H1 (cell line): ENCODE measurements at regions not wholly inside any gene's neighbourhood (a gene's known extent, or its start where the extent isn't known, plus 50 kb on each side); places are given as distances from the start of the nearest gene placed in this dataset.

ENCODE experiments used
- CTCF ChIA-PET: fragments of 300-600 bp; sonication (Branson Sonifier 250); formaldehyde crosslinking; loops from one replicate; lab custom pipeline; 2021; ENCODE audit not compliant: partially characterized antibody; lab: Charles Lee
- POLR2A ChIA-PET: fragments of 300-600 bp; sonication (Branson Sonifier 250); formaldehyde crosslinking; loops from one replicate; lab custom pipeline; 2021; ENCODE audit warnings: inconsistent platforms; ENCODE audit not compliant: partially characterized antibody; lab: Charles Lee
- DNase-seq, 2 experiments: peaks; one replicate each; pipeline versions ENCODE4 v3.0.0 to v3.0.0-alpha.2; 2010 to 2022; ENCODE audit warnings: low spot score in 2 of 2, low read depth in 1 of 2, mixed read lengths in 1 of 2
- FAIRE-seq: peaks from 2 replicates; lab custom pipeline; 2011; peaks lifted over from hg19 to GRCh38; lab: Jason Lieb, UNC
- H2AFZ ChIP-seq: 2 replicates; pipeline ENCODE4 v1.8.1; 2012; ENCODE audit warnings: low read length, inconsistent platforms
- H2AK5ac ChIP-seq: 2 replicates; pipeline ENCODE4 v1.6.1; 2013; ENCODE audit warnings: low read depth, low read length
- H2BK120ac ChIP-seq: replicated peaks from 2 replicates; pipeline ENCODE3; 2013; ENCODE audit warnings: low read depth, low read length, inconsistent platforms
- H2BK12ac ChIP-seq: 2 replicates; pipeline ENCODE4 v1.6.1; 2013; ENCODE audit warnings: low read depth, low read length
- H2BK15ac ChIP-seq: 2 replicates; pipeline ENCODE4 v1.6.1; 2013; ENCODE audit warnings: low read length
- H2BK20ac ChIP-seq: 2 replicates; pipeline ENCODE4 v1.6.1; 2013; ENCODE audit warnings: low read length
- H2BK5ac ChIP-seq: 2 replicates; pipeline ENCODE4 v1.6.1; 2013; ENCODE audit warnings: low read depth, low read length
- H3K14ac ChIP-seq: 2 replicates; pipeline ENCODE4 v1.6.1; 2013; ENCODE audit warnings: inconsistent platforms; ENCODE audit not compliant: insufficient read length
- H3K18ac ChIP-seq: 2 replicates; pipeline ENCODE4 v1.6.1; 2013; ENCODE audit warnings: low read length; ENCODE audit errors: extremely low read depth
- H3K23ac ChIP-seq: 2 replicates; pipeline ENCODE4 v1.6.1; 2013; ENCODE audit warnings: inconsistent platforms; ENCODE audit not compliant: insufficient read length
- H3K23me2 ChIP-seq: 2 replicates; pipeline ENCODE4 v1.6.1; 2013; ENCODE audit warnings: low read depth, low read length
- H3K27ac ChIP-seq: 2 replicates; pipeline ENCODE4 v1.6.1; 2011; ENCODE audit warnings: low read depth, low read length, inconsistent platforms
- H3K27me3 ChIP-seq, 4 experiments: replicated peaks in 1 of 4; 1 replicate in 1 of 4; 2 replicates in 3 of 4; pipeline versions ENCODE4 v1.6.1 to v1.8.1; 2011 to 2013; ENCODE audit warnings: low read length in 3 of 4, mild to moderate bottlenecking in 3 of 4, inconsistent platforms in 2 of 4, mixed read lengths in 2 of 4, moderate library complexity in 1 of 4; ENCODE audit not compliant: control insufficient read depth in 3 of 4, insufficient read depth in 3 of 4; ENCODE audit errors: extremely low read depth in 1 of 4
- H3K36me3 ChIP-seq, 4 experiments: 2 replicates each; pipeline versions ENCODE4 v1.6.1 to v1.8.1; 2011 to 2013; ENCODE audit warnings: mild to moderate bottlenecking in 4 of 4, low read length in 3 of 4, moderate library complexity in 2 of 4, control low read depth in 1 of 4, inconsistent platforms in 1 of 4; ENCODE audit not compliant: insufficient read depth in 4 of 4, control insufficient read depth in 2 of 4
- H3K4ac ChIP-seq: replicated peaks from 2 replicates; pipeline ENCODE3; 2013; ENCODE audit warnings: low read length, low read depth, mixed read lengths, inconsistent platforms; ENCODE audit not compliant: insufficient read length
- H3K4me1 ChIP-seq, 4 experiments: replicated peaks in 1 of 4; 1 replicate in 1 of 4; 2 replicates in 3 of 4; pipeline versions ENCODE4 v1.6.1 to v1.8.1; 2011 to 2013; ENCODE audit warnings: low read length in 3 of 4, inconsistent platforms in 2 of 4, mixed read lengths in 1 of 4; ENCODE audit not compliant: insufficient read depth in 4 of 4, control insufficient read depth in 3 of 4
- H3K4me2 ChIP-seq, 2 experiments: 2 replicates each; pipeline versions ENCODE4 v1.6.1 to v1.8.1; 2011 to 2013; ENCODE audit warnings: low read depth in 2 of 2, low read length in 2 of 2, control low read depth in 1 of 2, inconsistent platforms in 1 of 2, mild to moderate bottlenecking in 1 of 2; ENCODE audit not compliant: insufficient read depth in 1 of 2
- H3K4me3 ChIP-seq, 4 experiments: fragments of 200-600, 300-600 bp in 1 of 4; sonication (generic), shearing (Covaris generic), sonication (Bioruptor Twin) in 1 of 4; 2 replicates each; pipeline versions ENCODE4 v1.5.1 to v1.8.1; 2011 to 2016; ENCODE audit warnings: low read length in 4 of 4, low read depth in 3 of 4, control low read depth in 2 of 4, inconsistent platforms in 2 of 4, mild to moderate bottlenecking in 2 of 4, mixed read lengths in 1 of 4, moderate library complexity in 1 of 4; ENCODE audit not compliant: insufficient read depth in 2 of 4; ENCODE audit errors: extremely low read depth in 1 of 4
- H3K56ac ChIP-seq: replicated peaks from 2 replicates; pipeline ENCODE3; 2013; ENCODE audit warnings: low read depth, mild to moderate bottlenecking, mixed read lengths, low read length, inconsistent platforms; ENCODE audit not compliant: insufficient read length
- H3K79me1 ChIP-seq: 2 replicates; pipeline ENCODE4 v1.6.1; 2013; ENCODE audit warnings: low read depth, low read length, control low read depth
- H3K79me2 ChIP-seq, 2 experiments: 2 replicates each; pipeline versions ENCODE4 v1.6.1 to v1.8.1; 2012 to 2013; ENCODE audit warnings: low read length in 2 of 2, mild to moderate bottlenecking in 2 of 2, inconsistent platforms in 1 of 2; ENCODE audit not compliant: insufficient read depth in 2 of 2, control insufficient read depth in 1 of 2
- H3K9ac ChIP-seq, 4 experiments: replicated peaks in 1 of 4; 1 replicate in 1 of 4; 2 replicates in 3 of 4; pipeline versions ENCODE4 v1.6.1 to v1.8.1; 2011 to 2013; ENCODE audit warnings: low read depth in 3 of 4, low read length in 3 of 4, control low read depth in 2 of 4, mild to moderate bottlenecking in 2 of 4, moderate library complexity in 2 of 4, inconsistent platforms in 1 of 4; ENCODE audit errors: extremely low read depth in 1 of 4
- H3K9me3 ChIP-seq, 2 experiments: 2 replicates each; pipeline versions ENCODE4 v1.6.1 to v1.8.1; 2012 to 2013; ENCODE audit warnings: mild to moderate bottlenecking in 2 of 2, moderate library complexity in 2 of 2, control low read depth in 1 of 2, inconsistent platforms in 1 of 2, low read depth in 1 of 2, low read length in 1 of 2, mixed read lengths in 1 of 2; ENCODE audit not compliant: insufficient read depth in 2 of 2
- H4K20me1 ChIP-seq, 2 experiments: replicated peaks in 1 of 2; 2 replicates each; pipeline versions ENCODE3 to v1.8.1; 2011 to 2013; ENCODE audit warnings: inconsistent platforms in 2 of 2, low read length in 2 of 2, mild to moderate bottlenecking in 1 of 2; ENCODE audit not compliant: insufficient read depth in 2 of 2, control insufficient read depth in 1 of 2
- H4K5ac ChIP-seq: 2 replicates; pipeline ENCODE4 v1.6.1; 2013; ENCODE audit warnings: low read length, low read depth, mixed read lengths, inconsistent platforms; ENCODE audit not compliant: insufficient read length
- H4K8ac ChIP-seq: 2 replicates; pipeline ENCODE4 v1.8.0; 2013; ENCODE audit warnings: mild to moderate bottlenecking, moderate library complexity, low read length, inconsistent platforms; ENCODE audit not compliant: insufficient read depth; ENCODE audit errors: extremely low read depth
- H4K91ac ChIP-seq: replicated peaks from 2 replicates; pipeline ENCODE3; 2013; ENCODE audit warnings: low read length, mixed read lengths, inconsistent platforms; ENCODE audit not compliant: insufficient read length
- CREB1 ChIP-seq: IDR thresholded peaks from 2 replicates; pipeline ENCODE4 v1.6.1; 2012; ENCODE audit warnings: inconsistent platforms
- HDAC6 ChIP-seq: IDR thresholded peaks from one replicate; pipeline ENCODE4 v1.7.1; 2012; ENCODE audit warnings: low read depth, mild to moderate bottlenecking, inconsistent platforms, low read length, moderate library complexity
- JUND ChIP-seq: IDR thresholded peaks from 2 replicates; pipeline ENCODE4 v1.6.1; 2011; ENCODE audit warnings: mild to moderate bottlenecking, improper control_type of control experiment, low read length
- KDM5A ChIP-seq: fragments of 200-600 bp; IDR thresholded peaks from 2 replicates; pipeline ENCODE4 v1.7.1; 2012; ENCODE audit warnings: mild to moderate bottlenecking, low read length, inconsistent platforms, mixed read lengths
- MAFK ChIP-seq: IDR thresholded peaks from 2 replicates; pipeline ENCODE4 v1.6.1; 2012; ENCODE audit warnings: low read depth, mild to moderate bottlenecking, improper control_type of control experiment, low read length
- POLR2AphosphoS5 ChIP-seq: IDR thresholded peaks from 2 replicates; pipeline ENCODE4 v1.6.1; 2011; ENCODE audit warnings: low read depth, low read length
- RAD21 ChIP-seq, 2 experiments: IDR thresholded peaks in 1 of 2; conservative IDR thresholded peaks in 1 of 2; 2 replicates each; pipeline ENCODE4 v1.6.1; 2011; ENCODE audit warnings: low read depth in 2 of 2, low read length in 2 of 2, improper control_type of control experiment in 1 of 2, inconsistent platforms in 1 of 2, mild to moderate bottlenecking in 1 of 2, moderate library complexity in 1 of 2
- SAP30 ChIP-seq: fragments of 300-600 bp; sonication (generic); IDR thresholded peaks from 2 replicates; pipeline ENCODE4 v1.7.1; 2012; ENCODE audit warnings: low read length, moderate library complexity, mild to moderate bottlenecking, inconsistent platforms; ENCODE audit not compliant: insufficient read depth, insufficient replicate concordance
- SIX5 ChIP-seq: IDR thresholded peaks from 2 replicates; pipeline ENCODE4 v1.6.1; 2011; ENCODE audit warnings: mild to moderate bottlenecking, low read depth, low read length
- SP2 ChIP-seq: IDR thresholded peaks from 2 replicates; pipeline ENCODE4 v1.6.1; 2012; ENCODE audit warnings: mild to moderate bottlenecking, low read length, inconsistent platforms
- SRF ChIP-seq: IDR thresholded peaks from 2 replicates; pipeline ENCODE4 v1.6.1; 2011; ENCODE audit warnings: mild to moderate bottlenecking, low read depth, low read length, moderate library complexity
- SUZ12 ChIP-seq: fragments of 200-600 bp; sonication (generic); IDR thresholded peaks from 2 replicates; pipeline ENCODE4 v1.6.1; 2012; ENCODE audit warnings: mild to moderate bottlenecking, inconsistent platforms, low read length, moderate library complexity, mixed read lengths
- TBP ChIP-seq: IDR thresholded peaks from 2 replicates; pipeline ENCODE4 v1.6.1; 2011; ENCODE audit warnings: low read depth, low read length, improper control_type of control experiment
- WGBS, 2 experiments: shearing (Covaris generic) in 1 of 2; methylation state at CpG; one replicate each; pipeline versions ENCODE4 v1.1.6 to v1.1.7; 2013 to 2015; ENCODE audit warnings: low lambda C conversion rate in 2 of 2, mixed read lengths in 2 of 2, inconsistent platforms in 1 of 2, low coverage in 1 of 2, missing lambda C conversion rate in 1 of 2; ENCODE audit not compliant: insufficient replicate concordance in 2 of 2, insufficient coverage in 1 of 2, insufficient read length in 1 of 2; ENCODE audit errors: extremely low coverage in 1 of 2, missing lambda C conversion rate in 1 of 2; 5-methylcytosine and 5-hydroxymethylcytosine counted together
- TF ChIP-seq, protein P1 (sequence below): IDR thresholded peaks from 2 replicates; pipeline ENCODE4 v1.6.1; 2012; ENCODE audit warnings: inconsistent platforms
- TF ChIP-seq, protein P2 (sequence below): IDR thresholded peaks from 2 replicates; pipeline ENCODE4 v1.6.1; 2011; ENCODE audit warnings: low read length, improper control_type of control experiment

DNA sequence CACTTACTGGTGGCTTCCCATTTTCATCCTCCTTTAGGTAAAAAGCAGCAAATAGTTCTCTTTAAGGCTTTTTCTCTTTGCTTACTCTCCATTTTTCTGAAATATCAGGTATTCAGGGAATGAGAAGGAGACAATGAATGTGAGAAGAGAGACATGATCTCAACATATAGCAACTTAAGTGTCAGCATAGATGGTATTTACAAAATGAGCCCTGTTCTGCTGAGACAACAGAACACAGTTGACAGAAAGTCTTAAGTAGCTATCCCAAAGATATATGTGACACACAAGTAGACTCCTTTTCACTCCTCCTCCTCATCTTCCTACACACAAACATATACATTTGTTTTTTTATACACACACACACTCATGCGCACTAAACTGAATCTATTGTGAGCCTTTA, 649.3 kb upstream of the WWC1 start:
- DNase-seq (no peak), FAIRE-seq (no peak)
- H3K9me3 ChIP-seq, result no peaks in the 10 kb centered on the region
- no peaks in the 10 kb centered on the region for H3K27me3 ChIP-seq
- H3K23me2 ChIP-seq, result no peaks in the 10 kb centered on the region
- no peak overlapping the region for H3K23ac ChIP-seq
- H3K4me1 ChIP-seq, result no peaks in the 10 kb centered on the region
- H4K91ac ChIP-seq, result no peak overlapping the region
- no peak overlapping the region for H3K4ac ChIP-seq
- no peaks in the 10 kb centered on the region for H3K79me1 ChIP-seq
- H3K4me3 ChIP-seq, result no peak overlapping the region
- ChIA-PET POLR2A (no interaction called here), CTCF (interaction anchor here (0.7 kb wide), 1 partner anchor 22 kb away, joined by 3 read pairs; no protein-coding TSS in a partner anchor)
- no peak overlapping the region for H4K8ac ChIP-seq
- no peaks in the 10 kb centered on the region for H3K36me3 ChIP-seq
- H2BK15ac ChIP-seq, result no peak overlapping the region
- no peak overlapping the region for H2AFZ ChIP-seq
- H4K5ac ChIP-seq, result no peak overlapping the region
- no peak overlapping the region for H2AK5ac ChIP-seq
- WGBS, 2 experiments, result 100% methylated on average over 1 of the region's 1 CpG; no CpG with 5 or more reads in 1 of the 2 experiments
- H3K79me2 ChIP-seq, result no peaks in the 10 kb centered on the region
- no peak overlapping the region for H3K9ac ChIP-seq
- no peaks in the 10 kb centered on the region for H4K20me1 ChIP-seq
- no peak overlapping the region for H2BK12ac ChIP-seq
- H3K4me2 ChIP-seq, result no peak overlapping the region
- H3K56ac ChIP-seq, result no peak overlapping the region
- H3K27ac ChIP-seq, result no peak overlapping the region
- H2BK120ac ChIP-seq, result no peak overlapping the region
- no peak overlapping the region for H2BK5ac ChIP-seq
- no peak overlapping the region for H2BK20ac ChIP-seq
- H3K14ac ChIP-seq, result no peak overlapping the region
- no peak overlapping the region for H3K18ac ChIP-seq
- TF ChIP-seq SRF (no peak), POLR2AphosphoS5 (no peak), CREB1 (no peak), KDM5A (no peak), JUND (no peak), SIX5 (no peak), TBP (no peak), SUZ12 (no peak), SP2 (no peak), SAP30 (no peak), RAD21 (IDR thresholded peaks at IDR 0.05 in 1 of 2, conservative IDR thresholded peaks at IDR 0.05 in 1 of 2; ENCODE audit: low read depth in 2 of 2, low read length in 2 of 2) (no peak), MAFK (no peak), HDAC6 (no peak)
- TF ChIP-seq, protein P1, sequence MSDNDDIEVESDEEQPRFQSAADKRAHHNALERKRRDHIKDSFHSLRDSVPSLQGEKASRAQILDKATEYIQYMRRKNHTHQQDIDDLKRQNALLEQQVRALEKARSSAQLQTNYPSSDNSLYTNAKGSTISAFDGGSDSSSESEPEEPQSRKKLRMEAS, result no peak
- TF ChIP-seq, protein P2, sequence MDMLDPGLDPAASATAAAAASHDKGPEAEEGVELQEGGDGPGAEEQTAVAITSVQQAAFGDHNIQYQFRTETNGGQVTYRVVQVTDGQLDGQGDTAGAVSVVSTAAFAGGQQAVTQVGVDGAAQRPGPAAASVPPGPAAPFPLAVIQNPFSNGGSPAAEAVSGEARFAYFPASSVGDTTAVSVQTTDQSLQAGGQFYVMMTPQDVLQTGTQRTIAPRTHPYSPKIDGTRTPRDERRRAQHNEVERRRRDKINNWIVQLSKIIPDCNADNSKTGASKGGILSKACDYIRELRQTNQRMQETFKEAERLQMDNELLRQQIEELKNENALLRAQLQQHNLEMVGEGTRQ, result no peak
